ENCODE measurements at regions not wholly inside any gene's neighbourhood (a gene's known extent, or its start where the extent isn't known, plus 50 kb on each side); places are given as distances from the start of the nearest gene placed in this dataset.

- no peak overlapping the region for H3K4me3 ChIP-seq (ENCODE audit: low read length)
- DNase-seq (ENCODE audit: low read depth) = no peak
- TF ChIP-seq, protein P1, sequence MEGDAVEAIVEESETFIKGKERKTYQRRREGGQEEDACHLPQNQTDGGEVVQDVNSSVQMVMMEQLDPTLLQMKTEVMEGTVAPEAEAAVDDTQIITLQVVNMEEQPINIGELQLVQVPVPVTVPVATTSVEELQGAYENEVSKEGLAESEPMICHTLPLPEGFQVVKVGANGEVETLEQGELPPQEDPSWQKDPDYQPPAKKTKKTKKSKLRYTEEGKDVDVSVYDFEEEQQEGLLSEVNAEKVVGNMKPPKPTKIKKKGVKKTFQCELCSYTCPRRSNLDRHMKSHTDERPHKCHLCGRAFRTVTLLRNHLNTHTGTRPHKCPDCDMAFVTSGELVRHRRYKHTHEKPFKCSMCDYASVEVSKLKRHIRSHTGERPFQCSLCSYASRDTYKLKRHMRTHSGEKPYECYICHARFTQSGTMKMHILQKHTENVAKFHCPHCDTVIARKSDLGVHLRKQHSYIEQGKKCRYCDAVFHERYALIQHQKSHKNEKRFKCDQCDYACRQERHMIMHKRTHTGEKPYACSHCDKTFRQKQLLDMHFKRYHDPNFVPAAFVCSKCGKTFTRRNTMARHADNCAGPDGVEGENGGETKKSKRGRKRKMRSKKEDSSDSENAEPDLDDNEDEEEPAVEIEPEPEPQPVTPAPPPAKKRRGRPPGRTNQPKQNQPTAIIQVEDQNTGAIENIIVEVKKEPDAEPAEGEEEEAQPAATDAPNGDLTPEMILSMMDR (IDR thresholded peaks at IDR 0.05; ENCODE audit: insufficient read depth, low read depth, low read length, missing control alignments) = no peak
These were observed 1441.5 kb upstream of the IGFBP7 start for GRCh38 chr4:58551676-58552075.

- no peak for DNase-seq (ENCODE audit: low read depth)
- no peak overlapping the region for H3K4me3 ChIP-seq (ENCODE audit: low read length)
- TF ChIP-seq, protein P1 (IDR thresholded peaks at IDR 0.05; ENCODE audit: insufficient read depth, low read depth, low read length, missing control alignments) = no peak
These were observed 1433.3 kb upstream of the IGFBP7 start for GRCh38 chr4:58543465-58543864.

GRCh38 chr4:58541926-58542325, 1431.7 kb upstream of the IGFBP7 start:
- no peak overlapping the region for H3K4me3 ChIP-seq (ENCODE audit: low read length)
- DNase-seq (ENCODE audit: low read depth) = no peak
- TF ChIP-seq, protein P1 (IDR thresholded peaks at IDR 0.05; ENCODE audit: insufficient read depth, low read depth, low read length, missing control alignments) = no peak

DNA sequence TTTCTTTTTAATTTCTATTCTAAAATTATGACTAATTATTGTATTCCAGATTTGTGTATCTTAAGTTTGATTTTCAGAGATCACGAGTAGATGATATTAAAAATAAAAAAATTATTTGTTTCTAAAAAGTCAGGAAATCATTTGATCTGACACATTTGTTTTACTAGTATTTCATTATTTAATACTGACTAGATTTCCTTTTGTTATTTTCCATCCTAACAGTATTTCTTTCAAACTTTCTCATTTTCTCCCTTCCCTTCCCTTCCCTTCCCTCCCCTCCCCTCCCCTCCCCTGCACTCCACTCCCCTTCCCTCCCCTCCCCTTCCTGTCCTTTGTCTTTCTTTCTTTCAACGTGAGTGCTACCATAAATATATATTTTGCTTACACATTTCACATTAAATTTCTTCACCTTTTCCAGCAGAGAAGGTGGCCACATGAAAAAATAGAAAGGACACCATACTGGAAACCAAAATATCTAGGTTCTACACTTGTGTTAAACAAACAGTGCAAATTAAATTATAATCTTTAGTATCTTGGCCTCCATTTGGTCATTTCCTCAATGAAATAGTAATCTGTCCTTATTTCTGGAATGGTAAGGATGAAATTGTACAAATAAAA, 1412.7 kb upstream of the IGFBP7 start:
- TF ChIP-seq, protein P1 (IDR thresholded peaks at IDR 0.05; ENCODE audit: insufficient read depth, low read depth, low read length, missing control alignments) = no peak
- no peak overlapping the region for H3K4me3 ChIP-seq (ENCODE audit: low read length)
- DNase-seq (ENCODE audit: low read depth) = no peak

DNA sequence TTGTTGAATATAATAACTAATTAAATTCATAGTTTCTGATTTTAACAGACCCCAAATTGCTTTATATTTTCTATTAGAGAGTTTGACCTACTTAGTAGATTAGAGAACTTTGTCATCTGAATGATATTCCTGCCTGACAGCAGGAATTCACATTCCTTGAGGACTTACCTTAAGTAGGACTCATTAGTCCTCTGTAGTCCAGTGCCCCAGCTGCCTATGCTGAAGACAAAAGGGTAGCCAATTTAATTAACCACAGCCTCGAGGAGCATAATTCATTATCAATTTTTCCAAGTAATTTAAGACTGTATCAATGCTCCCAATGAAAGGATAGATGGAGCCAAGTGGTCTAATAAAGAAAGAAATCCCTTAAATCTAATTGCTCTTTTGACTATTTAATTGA, 1405.0 kb upstream of the IGFBP7 start:
- no peak for DNase-seq (ENCODE audit: low read depth)
- TF ChIP-seq, protein P1 (IDR thresholded peaks at IDR 0.05; ENCODE audit: insufficient read depth, low read depth, low read length, missing control alignments) = no peak
- H3K4me3 ChIP-seq (ENCODE audit: low read length) = no peak overlapping the region

GRCh38 chr4:58514299-58514698, 1404.1 kb upstream of the IGFBP7 start:
- no peak overlapping the region for H3K4me3 ChIP-seq (ENCODE audit: low read length)
- TF ChIP-seq, protein P1 (IDR thresholded peaks at IDR 0.05; ENCODE audit: insufficient read depth, low read depth, low read length, missing control alignments) = no peak
- DNase-seq (ENCODE audit: low read depth) = no peak

- no peak for DNase-seq (ENCODE audit: low read depth)
- H3K4me3 ChIP-seq (ENCODE audit: low read length) = no peak overlapping the region
- TF ChIP-seq, protein P1 (IDR thresholded peaks at IDR 0.05; ENCODE audit: insufficient read depth, low read depth, low read length, missing control alignments) = no peak
These were observed 1400.5 kb upstream of the IGFBP7 start for GRCh38 chr4:58510652-58511051.
